RWPE1 (cell line): ENCODE measurements at regions not wholly inside any gene's neighbourhood (a gene's known extent, or its start where the extent isn't known, plus 50 kb on each side); places are given as distances from the start of the nearest gene placed in this dataset.
"Not testable (repeated sequence)": the region's sequence is repeated elsewhere in the genome, so short reads cannot be mapped to it uniquely, and the experiment has no call there.

Experiments
- CTCF ChIA-PET: fragments of 350-600 bp; sonication (Branson Sonifier 250); formaldehyde crosslinking; extraction: SDS; loops from one replicate; lab custom pipeline; 2021; lab: Yijun Ruan, JAX
- POLR2A ChIA-PET: fragments of 400-600 bp; formaldehyde crosslinking; extraction: SDS; loops from one replicate; lab custom pipeline; 2020; ENCODE audit warnings: antibody characterized with exemption; ENCODE audit not compliant: low non-redundant PET; lab: Yijun Ruan, JAX
- DNase-seq: peaks from one replicate; pipeline ENCODE4 v3.0.0; 2012; ENCODE audit warnings: low spot score
- H3K27ac ChIP-seq: fragments of 450-650 bp; 2 replicates; pipeline ENCODE4 v1.5.1; 2017
- CTCF ChIP-seq: fragments of 450-650 bp; conservative IDR thresholded peaks from 2 replicates; pipeline ENCODE4 v1.5.1; 2017; ENCODE audit warnings: low read depth, mild to moderate bottlenecking

- POLR2A ChIA-PET = no interaction called here
- CTCF ChIA-PET = no interaction called here
- no peak for TF ChIP-seq CTCF
- no peak overlapping the region for H3K27ac ChIP-seq
- DNase-seq = no peak
These were observed 105.1 kb upstream of the ZEB1 start for GRCh38 chr10:31213959-31214358.

GRCh38 chr10:31215052-31215451 is 104.0 kb upstream of the ZEB1 start:
- no peak for TF ChIP-seq CTCF
- CTCF ChIA-PET = no interaction called here
- POLR2A ChIA-PET = no interaction called here
- no peak overlapping the region for H3K27ac ChIP-seq
- DNase-seq = no peak

- ChIA-PET CTCF (no interaction called here), POLR2A (no interaction called here)
- DNase-seq = no peak
- no peak overlapping the region for H3K27ac ChIP-seq
- TF ChIP-seq CTCF = no peak
These were observed 99.7 kb upstream of the ZEB1 start for GRCh38 chr10:31219306-31219705.

GRCh38 chr10:31228780-31229179 is 90.2 kb upstream of the ZEB1 start:
- POLR2A ChIA-PET, DNase-seq, CTCF ChIA-PET, H3K27ac ChIP-seq: not testable (repeated sequence)

- TF ChIP-seq CTCF = no peak
- POLR2A ChIA-PET = no interaction called here
These were observed 79.1 kb upstream of the ZEB1 start for GRCh38 chr10:31239961-31240360.

GRCh38 chr10:31242902-31243301 is 76.1 kb upstream of the ZEB1 start:
- peak; percentile 13 for DNase-seq
- POLR2A ChIA-PET = no interaction called here
- CTCF ChIA-PET = interaction anchor here (0.6 kb wide), 1 partner anchor 201 kb away, joined by 4 read pairs; no protein-coding TSS in a partner anchor
- TF ChIP-seq CTCF = no peak
- no peak overlapping the region for H3K27ac ChIP-seq

More at GRCh38 chr10:31239961-31240360, 79.1 kb upstream of the ZEB1 start:
- CTCF ChIA-PET = interaction anchor here (0.7 kb wide), 1 partner anchor 378 kb away, joined by 5 read pairs; no protein-coding TSS in a partner anchor
- DNase-seq = no peak
- H3K27ac ChIP-seq = no peak overlapping the region

- H3K27ac ChIP-seq, CTCF ChIA-PET, POLR2A ChIA-PET, DNase-seq: not testable (repeated sequence)
These were observed 67.9 kb upstream of the ZEB1 start for GRCh38 chr10:31251118-31251517.

- CTCF ChIA-PET = no interaction called here
- POLR2A ChIA-PET = no interaction called here
- TF ChIP-seq CTCF = no peak
- H3K27ac ChIP-seq = no peak overlapping the region
- DNase-seq = no peak
These were observed 65.8 kb upstream of the ZEB1 start for GRCh38 chr10:31253237-31253636.
